ENCODE measurements at regions not wholly inside any gene's neighbourhood (a gene's known extent, or its start where the extent isn't known, plus 50 kb on each side); places are given as distances from the start of the nearest gene placed in this dataset.

- TF ChIP-seq, protein P1, sequence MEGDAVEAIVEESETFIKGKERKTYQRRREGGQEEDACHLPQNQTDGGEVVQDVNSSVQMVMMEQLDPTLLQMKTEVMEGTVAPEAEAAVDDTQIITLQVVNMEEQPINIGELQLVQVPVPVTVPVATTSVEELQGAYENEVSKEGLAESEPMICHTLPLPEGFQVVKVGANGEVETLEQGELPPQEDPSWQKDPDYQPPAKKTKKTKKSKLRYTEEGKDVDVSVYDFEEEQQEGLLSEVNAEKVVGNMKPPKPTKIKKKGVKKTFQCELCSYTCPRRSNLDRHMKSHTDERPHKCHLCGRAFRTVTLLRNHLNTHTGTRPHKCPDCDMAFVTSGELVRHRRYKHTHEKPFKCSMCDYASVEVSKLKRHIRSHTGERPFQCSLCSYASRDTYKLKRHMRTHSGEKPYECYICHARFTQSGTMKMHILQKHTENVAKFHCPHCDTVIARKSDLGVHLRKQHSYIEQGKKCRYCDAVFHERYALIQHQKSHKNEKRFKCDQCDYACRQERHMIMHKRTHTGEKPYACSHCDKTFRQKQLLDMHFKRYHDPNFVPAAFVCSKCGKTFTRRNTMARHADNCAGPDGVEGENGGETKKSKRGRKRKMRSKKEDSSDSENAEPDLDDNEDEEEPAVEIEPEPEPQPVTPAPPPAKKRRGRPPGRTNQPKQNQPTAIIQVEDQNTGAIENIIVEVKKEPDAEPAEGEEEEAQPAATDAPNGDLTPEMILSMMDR (IDR thresholded peaks at IDR 0.05; ENCODE audit: insufficient read depth, low read depth, low read length): no peak
- TF ChIP-seq EZH2 (IDR thresholded peaks at IDR 0.05; ENCODE audit: insufficient read depth, low read length): no peak
Observed at GRCh38 chr2:150639383-150639782, 151.9 kb upstream of the RND3 start.

Data from astrocyte (in vitro differentiated cells and primary cell).